Activated CD4-positive, alpha-beta T cell treated with anti-CD3 and anti-CD28 coated beads, Interleukin-2, amount 10 ng/mL, durations not matched to agents 24 days and 14 days (primary cell): ENCODE measurements at regions not wholly inside any gene's neighbourhood (a gene's known extent, or its start where the extent isn't known, plus 50 kb on each side); places are given as distances from the start of the nearest gene placed in this dataset.

ENCODE experiments used
- DNase-seq: peaks from one replicate; pipeline ENCODE4 v3.0.0; 2022
- H3K27ac Mint-ChIP-seq: one replicate; pipeline ENCODE4 v1.8.0; 2022; ENCODE audit warnings: mild to moderate bottlenecking, mixed read lengths
- H3K27me3 Mint-ChIP-seq: one replicate; pipeline ENCODE4 v1.8.0; 2022; ENCODE audit warnings: mixed read lengths
- H3K36me3 Mint-ChIP-seq: one replicate; pipeline ENCODE4 v1.8.0; 2022; ENCODE audit warnings: low read depth, mild to moderate bottlenecking, mixed read lengths
- H3K4me1 Mint-ChIP-seq: one replicate; pipeline ENCODE4 v1.8.0; 2021; ENCODE audit warnings: mixed read lengths
- H3K4me3 Mint-ChIP-seq: one replicate; pipeline ENCODE4 v1.8.0; 2022; ENCODE audit warnings: mild to moderate bottlenecking, moderate library complexity, mixed read lengths
- H3K9me3 Mint-ChIP-seq: one replicate; pipeline ENCODE4 v1.8.0; 2021; ENCODE audit warnings: mixed read lengths
- intact Hi-C: fragments of 100-400 bp; cut with micrococcal nuclease; formaldehyde crosslinking; loops from one replicate; pipeline ENCODE4 v1.15.1; 2023

DNA sequence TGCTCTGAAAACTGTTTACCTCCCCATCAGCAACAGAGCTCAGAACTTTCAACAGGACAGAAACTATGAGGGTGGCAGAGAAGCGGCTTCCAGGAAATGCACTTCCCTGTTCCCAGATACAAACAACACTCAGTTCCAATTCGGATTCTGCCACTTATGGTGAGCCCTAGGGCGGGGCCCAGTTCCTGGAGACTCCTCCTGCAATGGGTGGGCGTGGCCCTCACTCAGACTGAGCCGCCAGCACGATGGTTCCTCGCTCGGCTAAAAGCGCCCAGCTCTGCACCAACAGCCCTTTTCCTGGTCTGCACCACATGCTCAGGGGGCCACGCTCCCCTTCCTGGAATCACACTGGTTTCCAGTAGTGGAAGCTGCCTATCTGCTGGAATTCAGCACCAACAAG is 314.1 kb downstream of the CTTN start:
- Mint-ChIP-seq H3K36me3 (no peaks in the 10 kb centered on the region), H3K9me3 (no peaks in the 10 kb centered on the region), H3K27me3 (peaks cover 3% of the 10 kb centered on the region), H3K4me3 (no peak overlapping the region), H3K27ac (no peak overlapping the region), H3K4me1 (no peaks in the 10 kb centered on the region)
- no peak for DNase-seq
- intact Hi-C loops = no loop called here

DNA sequence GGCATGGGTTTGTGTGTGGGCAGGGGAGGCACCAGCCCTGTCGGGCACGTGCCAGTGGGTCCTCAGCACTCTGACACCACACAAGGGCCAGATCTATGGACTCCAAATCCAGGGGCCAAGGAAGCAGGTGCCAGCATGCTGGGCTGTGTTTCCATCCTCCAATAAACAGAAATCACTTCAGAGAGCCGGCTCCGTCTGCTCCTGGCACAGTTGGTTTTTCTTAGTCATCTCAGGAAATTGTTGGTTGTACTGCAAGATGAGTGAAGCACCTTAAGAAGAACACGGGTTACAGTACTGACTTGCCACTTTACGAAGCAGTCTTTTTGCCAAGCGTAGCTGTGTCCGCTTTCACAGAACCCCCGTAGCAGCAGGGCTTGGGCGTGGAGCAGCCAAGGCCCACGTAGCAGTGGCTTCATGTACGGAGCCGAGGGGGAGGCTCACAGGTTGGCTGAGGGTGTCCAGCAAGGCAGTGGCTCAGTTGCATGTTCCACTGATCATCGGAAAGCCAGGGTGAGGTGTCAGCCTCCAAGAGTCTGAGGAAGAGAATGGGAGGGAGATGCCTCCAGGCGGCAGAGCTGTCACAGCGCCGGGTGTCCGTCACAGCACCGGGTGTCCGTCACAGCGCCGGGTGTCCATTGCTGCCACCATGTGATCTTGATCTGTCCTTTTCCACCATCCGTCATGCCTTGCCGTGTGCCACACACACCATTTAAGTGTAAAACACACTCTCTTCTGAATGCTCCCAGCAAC is 314.9 kb downstream of the CTTN start:
- peaks cover 3% of the 10 kb centered on the region for H3K27me3 Mint-ChIP-seq
- H3K9me3 Mint-ChIP-seq = no peaks in the 10 kb centered on the region
- no peak for DNase-seq
- H3K27ac Mint-ChIP-seq = no peak overlapping the region
- intact Hi-C loops = no loop called here
- no peak overlapping the region for H3K4me3 Mint-ChIP-seq
- H3K36me3 Mint-ChIP-seq = no peaks in the 10 kb centered on the region
- H3K4me1 Mint-ChIP-seq = no peaks in the 10 kb centered on the region

DNA sequence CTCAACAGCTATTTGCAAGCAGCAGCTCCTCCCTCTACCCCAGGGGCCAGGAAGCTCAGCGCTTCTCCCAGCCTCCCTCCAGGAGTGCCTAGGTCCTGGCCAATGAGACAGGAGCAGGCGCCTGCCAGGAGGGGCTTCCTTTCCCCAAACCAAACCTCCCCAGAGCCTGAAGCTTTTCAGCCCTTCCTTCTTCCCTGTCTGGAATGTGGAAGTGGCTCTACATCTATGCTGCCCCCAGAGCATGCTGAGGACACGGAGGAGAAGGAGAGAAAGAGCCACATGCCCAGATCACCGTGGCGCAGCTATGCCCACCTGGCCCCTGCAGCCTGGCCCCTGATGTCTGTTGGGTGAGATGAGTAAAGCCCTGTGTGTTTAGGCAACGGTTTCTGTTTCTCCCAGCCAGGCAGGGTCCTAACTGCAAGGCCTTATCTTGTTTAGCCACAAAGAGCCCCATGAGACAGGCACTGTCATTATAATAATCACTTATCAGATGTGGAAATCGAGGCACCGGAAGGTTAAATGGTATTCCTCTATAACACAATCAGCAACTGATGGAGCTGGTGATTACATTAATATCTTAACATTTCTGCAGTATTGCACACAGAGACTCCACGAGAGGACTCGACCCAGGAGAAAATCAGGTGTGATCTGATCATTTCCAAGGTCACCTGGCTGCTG is 315.8 kb downstream of the CTTN start:
- Mint-ChIP-seq H3K4me3 (no peak overlapping the region), H3K4me1 (no peaks in the 10 kb centered on the region), H3K9me3 (no peaks in the 10 kb centered on the region), H3K27me3 (peaks cover 3% of the 10 kb centered on the region), H3K36me3 (no peaks in the 10 kb centered on the region), H3K27ac (no peak overlapping the region)
- intact Hi-C loops = no loop called here
- DNase-seq = no peak

DNA sequence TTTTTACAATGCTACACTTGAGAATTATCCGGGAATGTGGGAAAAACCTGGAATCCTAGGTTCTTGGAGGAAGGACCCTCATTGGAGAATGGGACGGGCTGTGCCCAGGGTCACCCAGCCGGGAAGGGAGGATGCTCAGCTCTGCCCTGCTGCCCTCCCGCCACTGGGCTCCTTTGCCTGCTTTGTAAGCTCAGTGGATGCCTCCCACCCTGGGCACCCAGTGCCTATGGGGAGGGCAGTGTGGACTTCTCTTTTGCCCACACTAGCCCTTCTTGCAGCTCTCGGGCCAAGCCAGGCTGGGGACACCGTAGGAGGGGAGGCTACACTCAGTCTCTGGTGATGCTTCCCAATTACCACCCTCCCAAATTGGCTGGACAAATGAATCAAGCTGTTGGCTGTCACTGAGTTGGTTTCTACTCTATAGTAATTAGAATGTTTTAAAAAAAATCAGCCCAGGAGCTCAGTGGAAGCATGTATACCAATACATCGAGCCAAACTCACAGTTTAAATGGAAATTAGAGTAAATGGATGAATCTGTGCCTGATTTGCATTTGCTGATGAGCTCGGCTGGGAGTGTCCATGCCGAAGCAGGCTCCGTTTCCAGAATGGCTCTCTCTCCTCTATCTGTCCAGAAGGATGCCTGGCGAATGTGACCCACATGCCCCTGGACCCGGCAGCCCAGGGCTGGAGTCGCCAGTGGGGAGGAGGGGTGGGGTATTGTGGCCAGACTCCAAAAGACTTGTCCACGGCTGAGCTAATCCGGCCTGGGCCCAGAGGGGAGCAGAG is 317.0 kb downstream of the CTTN start:
- DNase-seq = no peak
- Mint-ChIP-seq H3K4me1 (no peaks in the 10 kb centered on the region), H3K4me3 (no peak overlapping the region), H3K27me3 (peaks cover 3% of the 10 kb centered on the region), H3K27ac (no peak overlapping the region), H3K9me3 (no peaks in the 10 kb centered on the region), H3K36me3 (no peaks in the 10 kb centered on the region)
- intact Hi-C loops = no loop called here

DNA sequence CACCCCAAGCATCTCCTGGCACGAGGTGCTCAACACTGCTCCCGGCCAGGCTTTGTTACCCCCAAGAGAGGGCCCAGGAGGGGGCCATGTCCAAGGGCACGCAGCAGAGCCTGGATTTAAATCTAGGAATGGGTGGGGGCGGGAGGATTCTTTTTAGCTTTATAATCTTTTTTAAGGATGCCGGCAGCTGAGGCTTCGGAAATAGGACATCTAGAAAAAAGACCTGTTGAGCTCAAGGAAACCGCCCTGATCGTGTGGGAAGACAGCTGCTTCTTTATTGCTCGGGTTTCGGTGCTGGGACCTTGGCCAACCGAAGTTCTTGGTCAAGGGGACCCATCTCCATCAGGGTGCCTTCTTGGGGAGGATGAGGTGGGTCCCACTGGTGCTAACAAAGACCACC is 317.9 kb downstream of the CTTN start:
- Mint-ChIP-seq H3K4me1 (no peaks in the 10 kb centered on the region), H3K4me3 (no peak overlapping the region), H3K9me3 (no peaks in the 10 kb centered on the region), H3K27ac (no peak overlapping the region), H3K27me3 (peaks cover 3% of the 10 kb centered on the region), H3K36me3 (no peaks in the 10 kb centered on the region)
- intact Hi-C loops = no loop called here
- DNase-seq = no peak

DNA sequence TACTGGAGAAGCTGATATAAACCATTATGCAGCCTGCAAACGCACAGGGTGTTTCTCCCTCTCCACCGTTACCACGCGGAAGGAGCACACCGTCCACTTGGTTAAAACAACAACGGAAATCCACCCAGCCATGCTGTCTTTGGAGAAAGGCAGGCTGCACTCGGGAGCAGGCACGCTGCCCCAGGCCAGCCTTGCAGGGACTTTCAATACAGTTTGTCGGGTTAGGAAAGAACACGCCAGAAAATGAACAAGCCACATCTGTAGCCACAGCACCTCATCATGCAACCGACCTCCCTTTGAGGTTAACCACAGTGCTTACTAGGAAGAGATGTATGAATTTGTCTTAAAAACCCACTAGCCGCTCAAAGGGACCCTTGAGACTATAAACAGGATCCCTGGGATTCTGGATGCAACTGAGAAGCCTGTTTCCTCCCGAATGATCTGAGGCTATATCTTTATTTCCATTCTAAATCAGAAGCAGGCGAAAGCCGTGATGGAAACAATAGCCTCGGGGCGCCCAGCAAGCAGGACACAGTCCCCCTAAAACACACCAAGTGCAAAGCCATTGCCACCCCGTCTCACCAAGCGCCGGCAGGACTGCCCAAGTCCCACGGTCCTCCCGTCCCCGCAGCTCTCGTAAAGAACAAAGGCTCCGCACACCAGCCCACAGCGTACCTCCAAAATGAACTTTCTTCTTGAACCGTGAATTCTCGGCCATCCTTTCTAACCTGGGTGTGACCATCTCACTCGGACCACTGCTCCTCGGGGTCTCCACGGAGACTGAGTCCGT is 318.9 kb downstream of the CTTN start:
- Mint-ChIP-seq H3K27ac (no peak overlapping the region), H3K4me1 (no peaks in the 10 kb centered on the region), H3K27me3 (peaks cover 3% of the 10 kb centered on the region), H3K4me3 (no peak overlapping the region), H3K9me3 (no peaks in the 10 kb centered on the region), H3K36me3 (no peaks in the 10 kb centered on the region)
- no peak for DNase-seq
- intact Hi-C loops = no loop called here

DNA sequence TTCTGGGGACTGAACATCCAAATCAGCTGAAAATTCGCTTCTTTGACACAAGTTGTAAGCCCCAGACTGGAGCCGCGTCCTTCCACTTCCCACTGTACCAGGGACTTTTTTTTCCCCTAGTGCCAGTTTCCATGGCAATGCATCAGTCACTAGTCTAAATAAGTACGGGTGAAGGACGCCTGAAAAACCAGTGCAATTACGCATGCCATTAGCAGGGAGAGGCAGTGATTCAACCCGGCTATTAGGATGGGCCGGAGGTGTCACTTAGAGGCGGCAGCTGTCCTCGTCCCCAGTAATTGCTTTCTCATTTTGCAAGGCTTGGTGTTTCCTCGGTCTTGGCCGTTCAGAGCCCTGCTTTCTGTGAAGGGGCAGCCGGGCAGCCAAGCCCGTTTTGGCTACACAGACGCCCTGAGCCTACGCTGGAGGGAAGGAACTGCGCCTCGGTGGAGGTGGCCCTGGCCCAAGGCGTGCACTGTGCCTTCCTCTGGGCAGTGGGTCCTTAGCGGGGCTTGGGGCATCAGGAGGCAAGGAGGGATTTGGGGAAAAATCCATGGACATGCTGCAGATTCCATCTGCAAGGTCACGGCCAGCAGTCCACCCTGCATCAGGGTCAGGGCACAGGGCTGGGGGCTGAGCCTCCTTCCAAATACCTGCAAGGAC is 319.7 kb downstream of the CTTN start:
- Mint-ChIP-seq H3K4me1 (no peaks in the 10 kb centered on the region), H3K4me3 (no peak overlapping the region), H3K36me3 (no peaks in the 10 kb centered on the region), H3K9me3 (no peaks in the 10 kb centered on the region), H3K27ac (no peak overlapping the region), H3K27me3 (peaks cover 3% of the 10 kb centered on the region)
- intact Hi-C loops = no loop called here
- DNase-seq = no peak

DNA sequence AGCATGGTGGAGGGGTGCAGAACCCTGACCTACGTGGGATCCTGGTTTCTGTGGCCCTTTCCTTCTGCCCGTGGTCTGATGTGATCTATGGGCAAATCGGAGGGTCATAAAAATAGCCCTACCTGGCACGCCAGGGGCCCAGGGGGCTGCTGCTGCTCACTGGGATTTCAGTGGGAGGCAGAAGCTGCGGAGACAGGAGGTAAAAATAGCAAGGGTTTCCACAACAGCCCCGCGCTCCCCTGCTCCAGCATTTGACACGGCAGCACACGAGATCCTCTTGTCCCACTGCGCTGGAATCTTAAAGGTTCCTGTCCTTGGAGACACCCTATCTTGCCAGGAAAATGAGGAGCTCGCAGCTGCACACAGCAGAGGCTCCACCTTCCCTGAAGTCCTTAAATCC is 321.2 kb downstream of the CTTN start:
- H3K36me3 Mint-ChIP-seq = no peaks in the 10 kb centered on the region
- H3K4me1 Mint-ChIP-seq = no peaks in the 10 kb centered on the region
- H3K27me3 Mint-ChIP-seq = peaks cover 4% of the 10 kb centered on the region
- intact Hi-C loops = no loop called here
- H3K9me3 Mint-ChIP-seq = no peaks in the 10 kb centered on the region
- no peak overlapping the region for H3K27ac Mint-ChIP-seq
- H3K4me3 Mint-ChIP-seq = no peak overlapping the region
- DNase-seq = no peak

DNA sequence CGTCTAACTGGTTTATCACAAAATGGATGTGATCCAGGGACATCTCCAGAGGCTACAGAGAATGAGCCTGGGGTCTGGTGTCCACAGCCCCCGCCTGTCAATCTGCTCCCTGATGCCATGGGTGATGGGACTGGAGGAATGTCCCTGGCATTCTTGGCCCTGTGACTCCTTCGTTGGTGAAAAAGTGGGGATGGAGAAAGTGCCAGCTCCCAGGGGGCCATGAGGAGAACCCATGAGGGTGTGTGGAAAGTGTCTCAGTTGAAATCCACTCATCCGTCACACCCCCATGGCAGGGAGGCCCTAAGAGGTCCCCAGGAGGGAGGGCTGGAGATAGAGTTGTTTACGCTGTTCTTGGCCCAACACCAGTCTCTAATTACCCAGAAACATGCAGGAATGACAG is 322.0 kb downstream of the CTTN start:
- Mint-ChIP-seq H3K27me3 (peaks cover 4% of the 10 kb centered on the region), H3K4me3 (no peak overlapping the region), H3K36me3 (no peaks in the 10 kb centered on the region), H3K4me1 (no peaks in the 10 kb centered on the region), H3K9me3 (no peaks in the 10 kb centered on the region), H3K27ac (no peak overlapping the region)
- no peak for DNase-seq
- intact Hi-C loops = no loop called here

DNA sequence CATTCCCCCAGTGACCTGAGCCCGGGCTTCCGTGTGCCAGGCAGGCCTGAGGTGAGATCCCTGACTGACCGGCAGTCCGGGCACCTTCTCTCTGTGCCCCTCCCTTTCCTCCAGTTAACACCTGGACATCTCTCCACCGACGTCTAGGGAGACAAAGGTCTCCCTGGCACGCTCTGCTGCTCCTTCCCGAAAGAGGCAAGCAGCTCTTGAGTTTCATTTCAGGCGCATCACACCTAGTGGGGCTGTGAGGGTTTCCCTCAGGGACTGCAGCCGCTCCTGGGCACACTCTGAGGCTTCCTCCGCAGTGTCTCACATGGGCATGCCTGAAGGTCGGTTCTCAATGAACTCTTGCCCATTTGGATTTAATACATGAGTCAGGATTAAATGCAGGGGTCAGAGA is 322.7 kb downstream of the CTTN start:
- intact Hi-C loops = no loop called here
- DNase-seq = no peak
- Mint-ChIP-seq H3K27me3 (peaks cover 4% of the 10 kb centered on the region), H3K4me1 (no peaks in the 10 kb centered on the region), H3K27ac (no peak overlapping the region), H3K36me3 (no peaks in the 10 kb centered on the region), H3K9me3 (no peaks in the 10 kb centered on the region), H3K4me3 (no peak overlapping the region)

DNA sequence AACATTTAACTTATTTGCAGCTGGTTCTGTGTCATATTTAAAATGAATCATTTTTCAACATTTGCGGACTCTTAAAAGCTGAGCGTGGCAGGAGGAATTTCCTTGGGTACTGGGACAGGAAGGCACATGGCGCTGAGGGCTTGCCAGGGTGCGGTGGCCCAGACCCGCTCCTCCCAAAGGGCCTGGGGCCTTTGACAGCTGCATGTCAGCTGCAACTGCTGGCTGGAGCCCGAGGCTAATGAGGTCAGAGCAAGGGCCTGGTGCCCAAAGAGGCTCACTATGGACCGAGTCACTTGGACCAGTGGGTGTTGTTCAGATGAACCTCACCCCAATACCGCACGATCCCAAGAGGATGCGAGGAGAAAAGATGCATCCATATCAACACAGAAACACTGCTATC is 326.9 kb downstream of the CTTN start:
- H3K4me3 Mint-ChIP-seq = no peak overlapping the region
- no peaks in the 10 kb centered on the region for H3K4me1 Mint-ChIP-seq
- H3K9me3 Mint-ChIP-seq = no peaks in the 10 kb centered on the region
- H3K36me3 Mint-ChIP-seq = no peaks in the 10 kb centered on the region
- DNase-seq = no peak
- no peak overlapping the region for H3K27ac Mint-ChIP-seq
- intact Hi-C loops = no loop called here
- H3K27me3 Mint-ChIP-seq = peaks cover 1% of the 10 kb centered on the region

DNA sequence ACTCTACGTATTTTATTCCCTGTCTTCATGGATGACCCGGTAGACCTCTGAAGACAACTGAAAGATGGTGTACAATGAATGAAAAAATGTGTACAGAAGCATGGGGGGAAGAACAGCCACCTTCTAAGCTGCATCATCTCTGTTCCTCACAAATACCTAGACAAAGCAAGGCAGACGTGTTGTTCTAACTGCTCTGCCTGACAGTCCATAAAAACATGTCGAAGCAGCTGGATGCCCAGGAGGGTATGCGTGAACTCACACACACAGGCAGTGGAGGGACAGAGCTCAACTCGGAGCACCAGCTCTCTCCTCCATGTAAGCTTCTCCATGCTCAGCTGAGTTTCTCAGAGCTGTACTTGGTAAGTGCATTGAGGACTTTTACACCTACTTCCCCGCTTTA is 327.4 kb downstream of the CTTN start:
- DNase-seq = no peak
- H3K9me3 Mint-ChIP-seq = no peaks in the 10 kb centered on the region
- no peak overlapping the region for H3K4me3 Mint-ChIP-seq
- peaks cover 1% of the 10 kb centered on the region for H3K27me3 Mint-ChIP-seq
- H3K4me1 Mint-ChIP-seq = no peaks in the 10 kb centered on the region
- intact Hi-C loops = no loop called here
- H3K27ac Mint-ChIP-seq = no peak overlapping the region
- no peaks in the 10 kb centered on the region for H3K36me3 Mint-ChIP-seq

DNA sequence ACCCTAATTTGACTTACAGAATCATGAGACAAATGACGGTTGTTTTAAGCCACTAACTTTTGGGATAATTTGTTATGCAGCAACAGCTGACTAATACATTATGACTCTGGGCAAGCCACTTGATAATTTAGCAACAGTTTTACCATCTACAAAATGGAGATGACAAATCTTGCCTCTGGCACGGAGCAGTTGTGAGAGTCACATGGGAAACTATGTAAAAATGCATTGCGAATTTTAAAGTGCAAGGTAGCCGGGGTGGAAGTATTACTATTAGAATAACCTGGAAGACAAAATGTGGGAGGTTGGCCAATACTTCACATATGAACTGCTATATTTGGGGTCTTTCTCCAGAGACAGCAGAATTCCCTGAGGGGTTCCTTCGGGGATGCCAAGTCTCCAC is 328.7 kb downstream of the CTTN start:
- DNase-seq = no peak
- no peak overlapping the region for H3K27ac Mint-ChIP-seq
- peaks cover 1% of the 10 kb centered on the region for H3K27me3 Mint-ChIP-seq
- no peaks in the 10 kb centered on the region for H3K36me3 Mint-ChIP-seq
- H3K9me3 Mint-ChIP-seq = no peaks in the 10 kb centered on the region
- no peak overlapping the region for H3K4me3 Mint-ChIP-seq
- no peaks in the 10 kb centered on the region for H3K4me1 Mint-ChIP-seq
- intact Hi-C loops = no loop called here
